ENCODE measurements at regions not wholly inside any gene's neighbourhood (a gene's known extent, or its start where the extent isn't known, plus 50 kb on each side); places are given as distances from the start of the nearest gene placed in this dataset.
A peak's percentile ranks its signal among the peaks of the same experiment; 100 is the strongest.

GRCh38 chr5:165055476-165055875 lies 1550.1 kb downstream of the MAT2B start:
- CTCF ChIA-PET, result no interaction called here
- 0% methylated on average over 1 of the region's 1 CpG for WGBS (ENCODE audit: insufficient coverage, insufficient replicate concordance, low lambda C conversion rate, missing lambda C conversion rate)
- Histone ChIP-seq H3K9me3 (replicated peaks; ENCODE audit: control insufficient read depth, insufficient read depth, low read length) (no peaks in the 10 kb centered on the region), H3K4me3 (no peak overlapping the region), H3K9ac (ENCODE audit: control insufficient read depth, insufficient read depth, low read length) (no peak overlapping the region), H3K4me2 (ENCODE audit: control insufficient read depth, insufficient read depth) (no peak overlapping the region), H2AFZ (ENCODE audit: control insufficient read depth, low read depth, low read length) (no peak overlapping the region), H3K36me3 (ENCODE audit: control insufficient read depth in 2 of 2, insufficient read depth in 2 of 2, low read length in 1 of 2) (no peaks in the 10 kb centered on the region), H4K20me1 (ENCODE audit: control insufficient read depth, insufficient read depth) (no peaks in the 10 kb centered on the region), H3K27ac (ENCODE audit: control insufficient read depth, insufficient read depth) (no peak overlapping the region), H3K4me1 (ENCODE audit: control insufficient read depth, insufficient read depth, low read length) (no peaks in the 10 kb centered on the region), H3K79me2 (ENCODE audit: control insufficient read depth, insufficient read depth, low read length) (no peaks in the 10 kb centered on the region), H3K27me3 (replicated peaks in 1 of 2; ENCODE audit: control insufficient read depth in 2 of 2, insufficient read depth in 2 of 2, low read length in 1 of 2) (no peaks in the 10 kb centered on the region)
- TF ChIP-seq EZH2 (IDR thresholded peaks at IDR 0.05; ENCODE audit: borderline replicate concordance, control insufficient read depth, low read depth, low read length), result no peak
- no peak for TF ChIP-seq LARP7 (IDR thresholded peaks at IDR 0.05)
- TF ChIP-seq BMI1 (IDR thresholded peaks at IDR 0.05; ENCODE audit: borderline replicate concordance), result 0 out of 2 replicates have a peak, but pooled peaks have one; percentile 20
- FAIRE-seq (no peak), DNase-seq (ENCODE audit: low read depth, low spot score) (no peak), ATAC-seq (no peak)
- RAD21 ChIA-PET (ENCODE audit: unreplicated experiment), result no interaction called here
- SMC1A ChIA-PET (ENCODE audit: uncharacterized antibody, unreplicated experiment), result no interaction called here
- in situ Hi-C loops (cut with MboI), result no loop called here
- POLR2A ChIA-PET, result no interaction called here
- intact Hi-C loops (cut with micrococcal nuclease; ENCODE audit: unreplicated experiment), result no loop called here
- no TSS peak for BruUV-seq (replicated peaks)

GRCh38 chr5:165057145-165057544 lies 1551.7 kb downstream of the MAT2B start:
- Histone ChIP-seq H3K36me3 (ENCODE audit: control insufficient read depth in 2 of 2, insufficient read depth in 2 of 2, low read length in 1 of 2) (no peaks in the 10 kb centered on the region), H3K4me2 (ENCODE audit: control insufficient read depth, insufficient read depth) (no peak overlapping the region), H2AFZ (ENCODE audit: control insufficient read depth, low read depth, low read length) (no peak overlapping the region), H4K20me1 (ENCODE audit: control insufficient read depth, insufficient read depth) (no peaks in the 10 kb centered on the region), H3K27me3 (replicated peaks in 1 of 2; ENCODE audit: control insufficient read depth in 2 of 2, insufficient read depth in 2 of 2, low read length in 1 of 2) (no peaks in the 10 kb centered on the region), H3K9me3 (replicated peaks; ENCODE audit: control insufficient read depth, insufficient read depth, low read length) (no peaks in the 10 kb centered on the region), H3K4me1 (ENCODE audit: control insufficient read depth, insufficient read depth, low read length) (no peaks in the 10 kb centered on the region), H3K4me3 (no peak overlapping the region), H3K27ac (ENCODE audit: control insufficient read depth, insufficient read depth) (no peak overlapping the region), H3K79me2 (ENCODE audit: control insufficient read depth, insufficient read depth, low read length) (no peaks in the 10 kb centered on the region), H3K9ac (ENCODE audit: control insufficient read depth, insufficient read depth, low read length) (no peak overlapping the region)
- RAD21 ChIA-PET (ENCODE audit: unreplicated experiment), result no interaction called here
- ATAC-seq, result no peak
- POLR2A ChIA-PET, result no interaction called here
- SMC1A ChIA-PET (ENCODE audit: uncharacterized antibody, unreplicated experiment), result interaction anchor here (0.7 kb wide), 1 partner anchor 10 kb away, joined by 3 read pairs; no protein-coding TSS in a partner anchor
- CTCF ChIA-PET, result no interaction called here
- no peak for FAIRE-seq
- no peak for DNase-seq (ENCODE audit: low read depth, low spot score)
- 2% methylated on average over 2 of the region's 2 CpGs for WGBS (ENCODE audit: insufficient coverage, insufficient replicate concordance, low lambda C conversion rate, missing lambda C conversion rate)
- in situ Hi-C loops (cut with MboI), result no loop called here
- no TSS peak for BruUV-seq (replicated peaks)
- intact Hi-C loops (cut with micrococcal nuclease; ENCODE audit: unreplicated experiment), result no loop called here
- TF ChIP-seq HDAC6 (IDR thresholded peaks at IDR 0.05; ENCODE audit: unreplicated experiment) (no peak), EZH2 (IDR thresholded peaks at IDR 0.05; ENCODE audit: borderline replicate concordance, control insufficient read depth, low read depth, low read length) (no peak), MEF2A (IDR thresholded peaks at IDR 0.05; ENCODE audit: insufficient read depth, low read depth, low read length) (no peak), ASH2L (IDR thresholded peaks at IDR 0.05; ENCODE audit: borderline replicate concordance, low read depth) (no peak), CBX3 (IDR thresholded peaks at IDR 0.05; ENCODE audit: borderline replicate concordance, low read depth) (no peak), ZBTB40 (IDR thresholded peaks at IDR 0.05; ENCODE audit: borderline replicate concordance) (no peak)
- TF ChIP-seq, protein P1, sequence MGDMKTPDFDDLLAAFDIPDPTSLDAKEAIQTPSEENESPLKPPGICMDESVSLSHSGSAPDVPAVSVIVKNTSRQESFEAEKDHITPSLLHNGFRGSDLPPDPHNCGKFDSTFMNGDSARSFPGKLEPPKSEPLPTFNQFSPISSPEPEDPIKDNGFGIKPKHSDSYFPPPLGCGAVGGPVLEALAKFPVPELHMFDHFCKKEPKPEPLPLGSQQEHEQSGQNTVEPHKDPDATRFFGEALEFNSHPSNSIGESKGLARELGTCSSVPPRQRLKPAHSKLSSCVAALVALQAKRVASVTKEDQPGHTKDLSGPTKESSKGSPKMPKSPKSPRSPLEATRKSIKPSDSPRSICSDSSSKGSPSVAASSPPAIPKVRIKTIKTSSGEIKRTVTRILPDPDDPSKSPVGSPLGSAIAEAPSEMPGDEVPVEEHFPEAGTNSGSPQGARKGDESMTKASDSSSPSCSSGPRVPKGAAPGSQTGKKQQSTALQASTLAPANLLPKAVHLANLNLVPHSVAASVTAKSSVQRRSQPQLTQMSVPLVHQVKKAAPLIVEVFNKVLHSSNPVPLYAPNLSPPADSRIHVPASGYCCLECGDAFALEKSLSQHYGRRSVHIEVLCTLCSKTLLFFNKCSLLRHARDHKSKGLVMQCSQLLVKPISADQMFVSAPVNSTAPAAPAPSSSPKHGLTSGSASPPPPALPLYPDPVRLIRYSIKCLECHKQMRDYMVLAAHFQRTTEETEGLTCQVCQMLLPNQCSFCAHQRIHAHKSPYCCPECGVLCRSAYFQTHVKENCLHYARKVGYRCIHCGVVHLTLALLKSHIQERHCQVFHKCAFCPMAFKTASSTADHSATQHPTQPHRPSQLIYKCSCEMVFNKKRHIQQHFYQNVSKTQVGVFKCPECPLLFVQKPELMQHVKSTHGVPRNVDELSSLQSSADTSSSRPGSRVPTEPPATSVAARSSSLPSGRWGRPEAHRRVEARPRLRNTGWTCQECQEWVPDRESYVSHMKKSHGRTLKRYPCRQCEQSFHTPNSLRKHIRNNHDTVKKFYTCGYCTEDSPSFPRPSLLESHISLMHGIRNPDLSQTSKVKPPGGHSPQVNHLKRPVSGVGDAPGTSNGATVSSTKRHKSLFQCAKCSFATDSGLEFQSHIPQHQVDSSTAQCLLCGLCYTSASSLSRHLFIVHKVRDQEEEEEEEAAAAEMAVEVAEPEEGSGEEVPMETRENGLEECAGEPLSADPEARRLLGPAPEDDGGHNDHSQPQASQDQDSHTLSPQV (IDR thresholded peaks at IDR 0.05), result no peak

Measured in GM12878 (cell line).